Stromal cell of bone marrow (primary cell): ENCODE measurements at regions not wholly inside any gene's neighbourhood (a gene's known extent, or its start where the extent isn't known, plus 50 kb on each side); places are given as distances from the start of the nearest gene placed in this dataset.
A peak's percentile ranks its signal among the peaks of the same experiment; 100 is the strongest.
"Not testable (repeated sequence)": the region's sequence is repeated elsewhere in the genome, so short reads cannot be mapped to it uniquely, and the experiment has no call there.

Experiments
- DNase-seq: peaks from one replicate; pipeline ENCODE4 v3.0.0-alpha.2; 2012; ENCODE audit warnings: low read depth

- no peak for DNase-seq
These were observed 294.9 kb upstream of the SGO1 start for GRCh38 chr3:20480786-20481365.

GRCh38 chr3:20478436-20478835, 292.4 kb upstream of the SGO1 start:
- DNase-seq: no peak

GRCh38 chr3:20464237-20464636, 278.2 kb upstream of the SGO1 start:
- DNase-seq: not testable (repeated sequence)

DNA sequence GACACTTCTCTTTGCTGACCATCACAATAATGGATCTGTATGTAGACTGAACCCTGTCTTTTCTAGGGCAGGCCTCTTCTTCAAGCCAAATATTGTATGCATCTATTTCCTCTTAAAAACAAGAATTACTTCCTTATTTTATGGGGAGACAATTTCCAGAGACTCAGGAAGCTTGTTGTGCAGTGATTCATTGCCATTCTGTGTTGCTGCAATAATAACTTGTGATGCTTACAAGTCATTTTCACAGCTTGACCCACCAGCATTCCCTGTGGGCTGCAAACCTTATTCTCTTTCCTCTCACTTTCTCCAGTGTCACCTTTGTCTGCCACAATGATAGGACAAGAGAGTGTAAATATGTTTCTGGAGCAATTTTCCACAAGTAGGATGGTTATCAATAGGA, 276.7 kb upstream of the SGO1 start:
- DNase-seq: no peak

- no peak for DNase-seq
These were observed 276.2 kb upstream of the SGO1 start for GRCh38 chr3:20462226-20462625.

- DNase-seq: no peak
These were observed 273.1 kb upstream of the SGO1 start for GRCh38 chr3:20458994-20459716.

DNA sequence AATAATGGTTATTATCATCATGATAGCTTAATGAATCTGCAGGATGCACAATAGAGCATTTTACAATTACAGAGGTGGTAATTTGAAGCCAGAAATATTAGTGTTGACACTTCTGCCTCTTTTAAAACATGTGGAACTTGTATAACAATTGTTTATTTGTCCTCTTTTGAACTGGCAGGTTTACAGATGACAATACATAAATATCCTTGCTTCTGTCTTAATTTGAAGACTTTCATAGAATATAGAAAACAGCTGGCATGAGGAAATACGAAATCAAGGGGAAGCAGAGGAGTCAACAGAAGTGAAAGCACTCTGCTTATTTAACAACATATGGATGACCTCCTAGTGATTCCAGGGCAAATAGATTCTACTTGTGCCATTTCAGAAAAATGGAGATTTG, 270.5 kb upstream of the SGO1 start:
- no peak for DNase-seq

DNA sequence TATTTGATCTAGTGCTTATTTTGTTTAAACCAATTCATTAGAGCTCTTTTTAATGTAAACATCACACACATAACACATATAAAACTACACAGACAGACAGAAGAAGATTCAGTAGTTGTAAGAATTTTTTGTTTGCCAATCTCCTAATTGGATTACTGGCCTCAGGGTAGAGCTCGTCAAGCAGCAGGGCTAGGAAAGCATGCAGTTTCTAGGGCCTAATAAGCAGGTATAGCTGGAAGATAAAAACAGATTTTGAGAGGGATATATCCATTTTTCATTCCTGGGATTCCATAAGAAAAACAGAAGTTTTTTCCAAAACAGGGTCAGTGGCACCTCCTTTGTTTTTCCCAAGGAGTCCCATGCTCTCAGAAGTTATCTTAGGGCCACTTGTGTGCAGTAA, 265.2 kb upstream of the SGO1 start:
- DNase-seq: no peak

DNA sequence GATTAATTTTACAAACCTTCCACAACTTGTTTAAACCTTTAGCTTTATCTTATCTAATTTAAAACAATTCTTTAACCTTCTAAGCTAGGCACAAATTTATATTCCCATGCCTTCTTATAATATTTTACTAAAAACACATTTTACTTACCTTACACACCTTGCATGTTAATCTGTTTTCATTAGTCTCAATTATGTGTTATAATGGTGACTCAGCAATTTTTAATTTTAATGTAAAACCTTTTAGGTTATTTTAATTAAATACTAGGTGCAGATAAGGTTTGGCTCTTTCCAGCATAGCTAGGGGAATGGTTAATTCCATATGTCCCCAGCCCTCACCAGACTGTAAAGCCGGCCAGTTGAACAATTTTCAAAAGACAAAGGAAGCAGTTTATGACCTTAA, 264.6 kb upstream of the SGO1 start:
- DNase-seq: no peak

- no peak for DNase-seq
These were observed 256.8 kb upstream of the SGO1 start for GRCh38 chr3:20442846-20443245.

GRCh38 chr3:20427268-20427667, 241.3 kb upstream of the SGO1 start:
- not testable (repeated sequence) for DNase-seq

GRCh38 chr3:20425138-20425537, 239.1 kb upstream of the SGO1 start:
- DNase-seq: no peak

- no peak for DNase-seq
These were observed 238.1 kb upstream of the SGO1 start for GRCh38 chr3:20424086-20424485.

DNA sequence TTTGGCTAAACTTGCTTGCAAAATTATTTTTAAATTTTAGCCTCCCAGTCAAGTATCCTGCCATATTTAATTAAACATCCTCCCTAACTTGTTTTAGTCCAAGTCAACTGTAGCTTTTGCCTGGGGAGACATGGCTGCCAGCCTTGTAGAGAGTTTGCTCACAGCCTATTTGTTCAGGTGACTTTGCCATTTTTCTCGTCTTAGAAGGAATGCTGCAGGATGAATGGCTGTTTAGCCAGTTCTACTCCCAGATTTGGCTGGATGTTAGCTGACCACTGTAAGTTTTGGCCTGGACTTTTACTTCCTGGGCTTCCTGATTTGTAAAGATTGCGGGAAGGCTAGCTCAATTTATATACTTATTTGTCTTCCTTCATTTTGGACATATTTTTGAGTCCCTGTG, 236.4 kb upstream of the SGO1 start:
- DNase-seq: no peak

DNA sequence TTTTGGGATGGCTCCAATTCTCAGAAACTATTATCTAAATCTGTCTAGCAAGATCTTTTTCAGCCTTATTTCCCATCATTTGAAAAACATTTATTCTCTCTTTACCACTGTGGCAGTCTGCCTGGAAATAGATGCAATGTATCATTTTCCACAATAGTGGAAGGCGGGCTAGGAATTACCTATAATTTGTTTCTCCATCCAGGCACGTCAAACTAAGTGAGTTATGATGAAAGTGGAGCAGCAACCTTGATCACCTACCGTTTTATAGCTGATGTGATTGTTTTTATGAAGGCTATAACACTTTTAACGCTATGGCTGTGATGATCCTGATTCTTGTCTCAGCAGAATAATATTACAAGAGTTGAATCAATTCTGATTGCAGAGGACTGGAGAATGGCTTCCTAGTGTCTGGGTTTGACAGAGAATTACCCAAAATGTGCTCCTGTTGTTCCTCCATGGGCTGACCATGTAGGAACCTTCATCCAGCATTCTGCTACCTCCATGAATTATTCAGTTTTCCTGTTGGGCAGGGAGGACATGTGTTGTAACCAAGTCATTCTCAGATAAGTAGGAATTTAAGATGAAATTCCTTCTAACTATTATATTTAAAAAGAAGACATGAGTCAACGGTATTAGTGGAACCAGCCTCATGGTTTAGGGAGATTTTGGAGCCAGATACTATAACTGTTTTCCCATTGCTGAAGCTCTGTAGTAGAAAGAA, 231.5 kb upstream of the SGO1 start:
- no peak for DNase-seq

- DNase-seq: peak; percentile 6
These were observed 220.6 kb upstream of the SGO1 start for GRCh38 chr3:20406611-20407011.

DNA sequence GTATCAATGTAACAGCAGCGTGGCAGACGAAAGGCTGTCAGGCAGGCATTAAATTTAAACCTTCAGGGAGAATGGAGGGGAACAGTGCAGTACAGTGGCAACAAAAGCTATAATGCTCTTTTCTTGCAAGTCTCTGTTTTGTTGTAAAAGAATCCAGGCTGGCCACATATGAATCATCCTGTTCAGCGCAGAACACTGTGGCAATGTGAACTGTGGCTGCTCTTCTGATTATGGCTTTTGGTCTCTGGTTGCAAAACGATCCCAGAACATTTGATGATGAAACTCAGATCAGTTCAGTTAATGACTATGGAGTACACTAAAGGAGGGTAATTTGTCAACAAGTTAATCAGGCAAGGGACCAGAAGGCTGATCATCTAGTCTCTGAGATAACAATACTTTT, 219.7 kb upstream of the SGO1 start:
- peak; percentile 64 for DNase-seq

DNA sequence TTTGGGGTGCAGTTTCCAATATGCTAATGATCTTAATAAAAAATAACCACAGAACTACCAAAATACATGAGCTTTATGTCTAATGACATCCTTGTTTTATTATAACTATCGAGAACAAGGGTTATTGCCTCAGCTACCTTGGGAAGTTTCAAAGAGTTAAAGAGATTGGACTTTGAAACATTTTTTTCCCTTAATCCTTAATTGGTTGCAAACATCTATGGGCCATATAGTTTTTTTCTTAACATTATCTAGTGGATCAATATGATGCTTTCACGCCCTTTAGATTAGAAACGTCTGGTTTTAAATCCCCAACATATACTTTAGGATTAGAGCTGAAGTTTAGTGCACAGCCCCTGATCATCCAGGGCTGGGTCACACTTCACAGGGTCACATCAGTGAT, 219.2 kb upstream of the SGO1 start:
- DNase-seq: no peak

DNA sequence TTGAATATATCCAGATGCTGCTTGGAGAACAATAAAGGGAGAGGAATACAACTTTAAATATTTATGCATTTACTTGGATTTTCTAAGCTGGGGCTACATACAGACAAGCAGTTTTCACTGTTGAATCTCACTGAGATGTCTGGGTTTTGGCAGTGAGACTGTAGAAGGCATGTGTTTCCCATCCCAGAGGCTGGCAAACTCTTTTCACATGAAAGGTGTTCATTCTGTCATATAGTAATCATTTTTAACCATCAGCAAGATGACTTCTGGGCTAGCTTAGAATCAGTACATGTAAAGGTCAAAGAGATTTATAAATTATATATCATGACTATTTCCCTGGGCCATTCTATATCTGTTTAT, 218.7 kb upstream of the SGO1 start:
- no peak for DNase-seq

DNA sequence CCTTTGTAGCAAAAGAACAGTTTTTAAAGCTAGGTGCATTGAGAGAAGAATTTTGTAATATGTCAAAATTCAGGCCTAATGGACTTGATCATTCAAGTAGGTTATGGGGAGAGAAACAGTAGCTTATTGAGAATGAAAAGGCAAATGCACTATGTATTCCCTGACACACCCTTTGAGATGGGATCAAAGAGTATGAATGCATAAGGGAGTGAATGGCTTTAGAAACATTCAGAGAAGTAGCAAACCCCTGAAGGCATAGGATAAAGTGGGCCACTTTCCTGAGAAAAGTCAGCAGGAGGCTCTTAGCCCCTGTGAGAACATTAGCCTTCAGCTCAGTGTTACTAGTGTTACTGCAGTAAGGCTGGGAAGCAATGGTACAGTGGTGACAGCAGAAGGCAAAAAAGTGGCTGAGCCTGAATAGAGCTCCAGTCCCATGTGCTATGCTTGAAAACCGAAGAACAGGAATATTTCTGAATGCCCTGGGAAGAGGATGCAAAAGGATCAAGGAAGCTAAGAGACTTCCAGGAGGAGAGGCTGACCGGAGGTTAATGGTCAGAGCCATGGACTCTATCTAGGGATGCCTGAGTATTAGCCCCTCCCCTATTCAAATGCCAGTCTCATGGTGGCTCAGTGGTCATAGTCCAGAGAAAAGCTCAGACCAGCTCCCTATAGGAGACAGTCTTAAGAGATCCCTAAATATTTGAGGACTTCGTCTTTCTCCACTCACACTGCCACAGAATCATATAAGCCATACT, 218.2 kb upstream of the SGO1 start:
- no peak for DNase-seq

DNA sequence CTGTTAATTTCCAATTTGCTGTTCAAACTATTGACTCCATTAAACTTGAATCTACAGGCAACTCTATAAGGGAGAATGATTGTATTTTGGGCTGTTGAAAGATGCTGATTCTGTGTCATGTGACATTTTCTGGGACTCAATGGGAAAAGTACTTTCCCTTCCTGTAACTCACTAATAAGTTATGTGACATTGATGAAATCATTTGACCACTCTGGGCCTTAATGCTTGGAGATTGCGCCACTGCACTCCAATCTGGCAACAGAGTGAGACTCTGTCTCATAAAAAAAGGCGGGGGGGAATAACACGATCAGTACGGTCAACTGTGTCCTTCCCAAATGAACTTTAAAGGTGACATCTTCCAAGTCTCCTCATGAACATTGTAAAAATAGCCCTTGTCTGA, 215.2 kb upstream of the SGO1 start:
- peak; percentile 14 for DNase-seq

DNA sequence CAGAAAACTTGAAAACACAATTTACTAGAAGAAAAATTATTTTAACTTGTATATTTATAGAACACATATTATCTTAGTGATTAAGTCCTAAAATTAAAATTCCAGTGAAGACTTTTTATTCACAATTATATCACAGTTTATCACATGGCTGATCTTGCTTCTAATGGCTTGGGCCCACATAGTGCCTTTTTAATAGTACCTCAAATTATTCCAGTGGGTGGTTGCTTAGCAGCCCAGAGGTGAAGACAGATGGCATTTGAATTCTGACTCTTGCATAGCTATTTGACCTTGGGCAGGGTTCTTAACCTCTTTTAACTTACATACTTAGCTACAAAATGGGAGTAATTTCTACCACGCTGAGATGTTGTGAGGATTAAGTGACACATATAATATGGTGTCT, 214.7 kb upstream of the SGO1 start:
- DNase-seq: no peak

DNA sequence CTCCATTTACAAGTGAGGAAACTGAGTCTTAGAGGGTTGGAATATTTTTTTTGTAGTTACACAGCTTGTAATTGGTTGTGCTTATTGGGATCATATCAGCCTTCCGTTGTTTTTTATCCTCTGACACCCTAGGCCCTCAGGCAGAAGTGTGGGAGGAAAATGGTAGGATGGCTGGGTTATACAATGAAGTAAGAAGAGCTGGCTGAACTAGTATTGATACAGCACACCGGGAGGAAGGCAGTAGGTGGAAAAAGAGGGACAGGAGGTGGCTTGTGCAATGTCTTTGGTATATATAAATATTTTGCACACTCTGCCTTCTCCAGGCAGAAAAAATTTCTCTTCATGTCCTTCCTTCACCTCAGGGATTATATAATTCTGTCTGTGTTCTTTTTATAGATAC, 214.3 kb upstream of the SGO1 start:
- no peak for DNase-seq
